Esophagus squamous epithelium (tissue), 5 donors: ENCODE measurements at regions not wholly inside any gene's neighbourhood (a gene's known extent, or its start where the extent isn't known, plus 50 kb on each side); places are given as distances from the start of the nearest gene placed in this dataset.

Experiments used
- DNase-seq: peaks from one replicate; lab custom pipeline; 2025; lab: John Stamatoyannopoulos, UW
- H3K27ac ChIP-seq, 4 donors: fragments of 200-600 bp; sonication (generic); one replicate each; pipeline ENCODE4 v1.5.1; 2016 to 2019; ENCODE audit warnings: mild to moderate bottlenecking in 1 of 4
- H3K27me3 ChIP-seq, 4 donors: fragments of 200-600 bp; sonication (generic); 1 replicate in 3 of 4; 2 replicates in 1 of 4; pipeline versions ENCODE4 v1.5.1 to v1.6.0; 2017 to 2021; ENCODE audit warnings: antibody characterized with exemption in 1 of 4
- H3K36me3 ChIP-seq, 3 donors: fragments of 200-600 bp; sonication (generic); one replicate each; pipeline ENCODE4 v1.5.1; 2016 to 2019
- H3K4me1 ChIP-seq, 3 donors: fragments of 200-600 bp; sonication (generic); one replicate each; pipeline ENCODE4 v1.5.1; 2017 to 2019
- H3K4me3 ChIP-seq, 4 donors: fragments of 200-600 bp; sonication (generic); 1 replicate in 3 of 4; 2 replicates in 1 of 4; pipeline ENCODE4 v1.5.1; 2016 to 2019; ENCODE audit warnings: mild to moderate bottlenecking in 2 of 4, moderate library complexity in 1 of 4
- H3K9me3 ChIP-seq, 3 donors: fragments of 200-600 bp; sonication (generic); one replicate each; pipeline ENCODE4 v1.5.1; 2016 to 2019
- POLR2A ChIP-seq, 4 donors: fragments of 450-650 bp; IDR thresholded peaks; one replicate each; pipeline ENCODE4 v1.6.1; 2017; ENCODE audit warnings: antibody characterized with exemption in 4 of 4, mild to moderate bottlenecking in 4 of 4, moderate library complexity in 3 of 4
- WGBS, 2 donors: methylation state at CpG; one replicate each; pipeline ENCODE4 v1.1.5; 2018; 5-methylcytosine and 5-hydroxymethylcytosine counted together
- intact Hi-C: fragments of 100-400 bp; cut with DNase I; formaldehyde crosslinking; loops from one replicate; pipeline ENCODE4 v1.15.0; 2022
- TF ChIP-seq, protein P1 (sequence below), 6 experiments: fragments of 450-650 bp in 4 of 6; fragments of 200-600 bp in 2 of 6; sonication (generic) in 2 of 6; IDR thresholded peaks; one replicate each; pipeline ENCODE4 v1.5.1; 2016 to 2019; ENCODE audit warnings: antibody characterized with exemption in 6 of 6, mild to moderate bottlenecking in 4 of 6, moderate library complexity in 4 of 6
- donor health status: DM: yes; HTN: yes; CAD: no.

DNA sequence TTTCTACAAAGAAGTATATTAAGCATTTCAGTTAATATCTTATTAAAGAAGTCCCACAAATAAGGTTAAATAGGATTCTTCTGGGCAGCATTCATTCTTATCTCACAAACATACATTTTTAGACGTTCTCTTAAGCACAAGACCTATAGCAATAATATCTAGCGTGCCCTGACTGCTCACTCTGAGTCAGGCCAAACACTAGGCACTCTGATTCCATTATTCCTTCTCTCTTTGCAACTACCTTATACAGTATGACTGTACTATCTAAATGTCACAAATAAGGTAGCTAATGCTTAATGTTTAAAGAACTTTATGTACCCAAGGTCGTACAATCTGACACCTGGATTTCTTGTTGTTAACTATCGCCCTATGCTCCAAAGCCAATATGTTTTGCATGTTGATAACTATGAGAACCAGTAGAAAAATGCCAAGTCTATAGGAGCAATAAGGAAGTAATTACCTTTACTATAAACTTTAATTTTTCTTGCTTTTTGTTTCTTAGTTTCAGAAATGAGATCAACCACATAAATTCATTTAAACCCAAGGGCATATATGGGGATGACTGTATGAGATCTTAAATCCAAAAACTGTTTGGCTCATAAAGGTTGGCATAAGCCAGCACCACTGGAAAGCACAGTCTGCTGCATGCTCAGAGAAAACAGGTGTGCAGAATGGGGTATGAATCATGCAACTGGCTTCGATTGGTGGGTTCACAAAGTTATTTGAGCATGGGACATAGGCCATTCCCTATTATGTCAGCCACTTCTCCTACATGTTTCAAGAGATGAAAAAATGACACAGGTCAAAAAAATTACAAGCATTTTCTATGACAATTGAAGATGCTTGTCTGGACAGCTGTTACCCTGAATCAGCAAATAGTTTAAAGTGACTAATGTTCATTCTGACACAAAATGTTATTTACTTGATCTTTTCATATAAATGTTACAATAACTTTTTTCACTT is 352.0 kb downstream of the IRS1 start:
- intact Hi-C loops, result no loop called here
- no peak overlapping the region for H3K27ac ChIP-seq
- H3K36me3 ChIP-seq, result no peaks in the 10 kb centered on the region
- WGBS, 2 donors, result 48 to 56% methylated on average over 5 of the region's 5 CpGs
- no peaks in the 10 kb centered on the region for H3K27me3 ChIP-seq
- TF ChIP-seq POLR2A (IDR thresholded peaks at IDR 0.05), result no peak
- TF ChIP-seq, protein P1, sequence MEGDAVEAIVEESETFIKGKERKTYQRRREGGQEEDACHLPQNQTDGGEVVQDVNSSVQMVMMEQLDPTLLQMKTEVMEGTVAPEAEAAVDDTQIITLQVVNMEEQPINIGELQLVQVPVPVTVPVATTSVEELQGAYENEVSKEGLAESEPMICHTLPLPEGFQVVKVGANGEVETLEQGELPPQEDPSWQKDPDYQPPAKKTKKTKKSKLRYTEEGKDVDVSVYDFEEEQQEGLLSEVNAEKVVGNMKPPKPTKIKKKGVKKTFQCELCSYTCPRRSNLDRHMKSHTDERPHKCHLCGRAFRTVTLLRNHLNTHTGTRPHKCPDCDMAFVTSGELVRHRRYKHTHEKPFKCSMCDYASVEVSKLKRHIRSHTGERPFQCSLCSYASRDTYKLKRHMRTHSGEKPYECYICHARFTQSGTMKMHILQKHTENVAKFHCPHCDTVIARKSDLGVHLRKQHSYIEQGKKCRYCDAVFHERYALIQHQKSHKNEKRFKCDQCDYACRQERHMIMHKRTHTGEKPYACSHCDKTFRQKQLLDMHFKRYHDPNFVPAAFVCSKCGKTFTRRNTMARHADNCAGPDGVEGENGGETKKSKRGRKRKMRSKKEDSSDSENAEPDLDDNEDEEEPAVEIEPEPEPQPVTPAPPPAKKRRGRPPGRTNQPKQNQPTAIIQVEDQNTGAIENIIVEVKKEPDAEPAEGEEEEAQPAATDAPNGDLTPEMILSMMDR (IDR thresholded peaks at IDR 0.05), result no peak
- no peaks in the 10 kb centered on the region for H3K9me3 ChIP-seq
- H3K4me3 ChIP-seq, result no peak overlapping the region
- no peak for DNase-seq
- H3K4me1 ChIP-seq, result peaks cover 0 to 3% (median 0%) of the 10 kb centered on the region in 3 donors

GRCh38 chr2:226446406-226447001 is 353.1 kb downstream of the IRS1 start:
- no peaks in the 10 kb centered on the region for H3K27me3 ChIP-seq
- H3K4me1 ChIP-seq, result peaks cover 0 to 3% (median 0%) of the 10 kb centered on the region in 3 donors
- 39 to 46% methylated on average over 3 of the region's 3 CpGs for WGBS, 2 donors
- H3K4me3 ChIP-seq, result no peak overlapping the region
- H3K9me3 ChIP-seq, result no peaks in the 10 kb centered on the region
- H3K27ac ChIP-seq, result no peak overlapping the region
- intact Hi-C loops, result no loop called here
- H3K36me3 ChIP-seq, result no peaks in the 10 kb centered on the region
- TF ChIP-seq, protein P1 (IDR thresholded peaks at IDR 0.05), result no peak
- TF ChIP-seq POLR2A (IDR thresholded peaks at IDR 0.05), result no peak
- no peak for DNase-seq

DNA sequence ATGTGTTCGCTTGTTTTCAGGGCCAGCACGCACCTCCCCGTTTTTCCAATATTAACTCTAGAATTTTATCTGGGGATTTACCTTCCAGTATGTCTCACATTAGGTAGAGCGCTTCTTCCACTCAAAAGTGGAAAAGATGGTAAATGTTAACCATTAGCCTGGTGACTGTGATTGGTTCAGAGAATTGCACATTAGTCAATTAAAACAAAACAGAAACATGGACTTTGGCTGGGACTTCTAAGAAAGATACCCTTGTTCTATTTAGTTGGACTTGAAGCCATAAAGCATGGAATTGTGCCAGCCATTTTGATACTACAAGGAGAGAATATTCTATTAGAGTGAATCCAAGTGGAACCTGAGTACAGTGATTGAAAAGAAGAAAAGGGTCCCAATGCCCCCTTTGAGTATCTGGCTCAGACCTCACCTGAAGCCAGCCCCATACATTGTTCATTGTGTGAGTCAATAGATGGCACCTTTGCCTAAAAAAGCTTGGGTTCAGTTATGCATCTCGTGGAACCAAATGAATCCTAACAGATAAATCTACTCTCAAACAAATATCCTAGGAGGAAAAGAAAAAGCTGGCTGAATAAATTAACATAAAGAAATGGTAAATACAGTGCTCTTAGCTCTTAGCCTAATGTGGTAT is 354.3 kb downstream of the IRS1 start:
- Histone ChIP-seq H3K9me3 (no peaks in the 10 kb centered on the region), H3K4me1 (peaks cover 0 to 3% (median 0%) of the 10 kb centered on the region in 3 donors), H3K27ac (no peak overlapping the region), H3K27me3 (no peaks in the 10 kb centered on the region), H3K4me3 (no peak overlapping the region), H3K36me3 (no peaks in the 10 kb centered on the region)
- WGBS, 2 donors, result 85% methylated on average over 5 of the region's 5 CpGs
- DNase-seq, result no peak
- intact Hi-C loops, result no loop called here
- TF ChIP-seq POLR2A (IDR thresholded peaks at IDR 0.05), result no peak
- TF ChIP-seq, protein P1 (IDR thresholded peaks at IDR 0.05), result no peak

GRCh38 chr2:226443112-226443511 is 356.5 kb downstream of the IRS1 start:
- WGBS, 2 donors, result 83 to 87% methylated on average over 5 of the region's 5 CpGs
- Histone ChIP-seq H3K4me1 (peaks cover 0 to 3% (median 0%) of the 10 kb centered on the region in 3 donors), H3K9me3 (no peaks in the 10 kb centered on the region)

More at GRCh38 chr2:226443112-226443511, 356.5 kb downstream of the IRS1 start:
- DNase-seq, result no peak
- no peaks in the 10 kb centered on the region for H3K36me3 ChIP-seq
- no peaks in the 10 kb centered on the region for H3K27me3 ChIP-seq
- H3K4me3 ChIP-seq, result no peak overlapping the region
- intact Hi-C loops, result no loop called here
- no peak for TF ChIP-seq POLR2A (IDR thresholded peaks at IDR 0.05)
- TF ChIP-seq, protein P1 (IDR thresholded peaks at IDR 0.05), result no peak
- no peak overlapping the region for H3K27ac ChIP-seq
